H1 (cell line): ENCODE measurements at regions not wholly inside any gene's neighbourhood (a gene's known extent, or its start where the extent isn't known, plus 50 kb on each side); places are given as distances from the start of the nearest gene placed in this dataset.

Experiments
- CTCF ChIA-PET: fragments of 300-600 bp; sonication (Branson Sonifier 250); formaldehyde crosslinking; loops from one replicate; lab custom pipeline; 2021; ENCODE audit not compliant: partially characterized antibody; lab: Charles Lee
- POLR2A ChIA-PET: fragments of 300-600 bp; sonication (Branson Sonifier 250); formaldehyde crosslinking; loops from one replicate; lab custom pipeline; 2021; ENCODE audit warnings: inconsistent platforms; ENCODE audit not compliant: partially characterized antibody; lab: Charles Lee
- DNase-seq, 2 experiments: peaks; one replicate each; pipeline versions ENCODE4 v3.0.0 to v3.0.0-alpha.2; 2010 to 2022; ENCODE audit warnings: low spot score in 2 of 2, low read depth in 1 of 2, mixed read lengths in 1 of 2
- FAIRE-seq: peaks from 2 replicates; lab custom pipeline; 2011; peaks lifted over from hg19 to GRCh38; lab: Jason Lieb, UNC
- H2AFZ ChIP-seq: 2 replicates; pipeline ENCODE4 v1.8.1; 2012; ENCODE audit warnings: low read length, inconsistent platforms
- H2AK5ac ChIP-seq: 2 replicates; pipeline ENCODE4 v1.6.1; 2013; ENCODE audit warnings: low read depth, low read length
- H2BK120ac ChIP-seq: replicated peaks from 2 replicates; pipeline ENCODE3; 2013; ENCODE audit warnings: low read depth, low read length, inconsistent platforms
- H2BK12ac ChIP-seq: 2 replicates; pipeline ENCODE4 v1.6.1; 2013; ENCODE audit warnings: low read depth, low read length
- H2BK15ac ChIP-seq: 2 replicates; pipeline ENCODE4 v1.6.1; 2013; ENCODE audit warnings: low read length
- H2BK20ac ChIP-seq: 2 replicates; pipeline ENCODE4 v1.6.1; 2013; ENCODE audit warnings: low read length
- H2BK5ac ChIP-seq: 2 replicates; pipeline ENCODE4 v1.6.1; 2013; ENCODE audit warnings: low read depth, low read length
- H3K14ac ChIP-seq: 2 replicates; pipeline ENCODE4 v1.6.1; 2013; ENCODE audit warnings: inconsistent platforms; ENCODE audit not compliant: insufficient read length
- H3K18ac ChIP-seq: 2 replicates; pipeline ENCODE4 v1.6.1; 2013; ENCODE audit warnings: low read length; ENCODE audit errors: extremely low read depth
- H3K23ac ChIP-seq: 2 replicates; pipeline ENCODE4 v1.6.1; 2013; ENCODE audit warnings: inconsistent platforms; ENCODE audit not compliant: insufficient read length
- H3K23me2 ChIP-seq: 2 replicates; pipeline ENCODE4 v1.6.1; 2013; ENCODE audit warnings: low read depth, low read length
- H3K27ac ChIP-seq: 2 replicates; pipeline ENCODE4 v1.6.1; 2011; ENCODE audit warnings: low read depth, low read length, inconsistent platforms
- H3K27me3 ChIP-seq, 4 experiments: replicated peaks in 1 of 4; 1 replicate in 1 of 4; 2 replicates in 3 of 4; pipeline versions ENCODE4 v1.6.1 to v1.8.1; 2011 to 2013; ENCODE audit warnings: low read length in 3 of 4, mild to moderate bottlenecking in 3 of 4, inconsistent platforms in 2 of 4, mixed read lengths in 2 of 4, moderate library complexity in 1 of 4; ENCODE audit not compliant: control insufficient read depth in 3 of 4, insufficient read depth in 3 of 4; ENCODE audit errors: extremely low read depth in 1 of 4
- H3K36me3 ChIP-seq, 4 experiments: 2 replicates each; pipeline versions ENCODE4 v1.6.1 to v1.8.1; 2011 to 2013; ENCODE audit warnings: mild to moderate bottlenecking in 4 of 4, low read length in 3 of 4, moderate library complexity in 2 of 4, control low read depth in 1 of 4, inconsistent platforms in 1 of 4; ENCODE audit not compliant: insufficient read depth in 4 of 4, control insufficient read depth in 2 of 4
- H3K4ac ChIP-seq: replicated peaks from 2 replicates; pipeline ENCODE3; 2013; ENCODE audit warnings: low read length, low read depth, mixed read lengths, inconsistent platforms; ENCODE audit not compliant: insufficient read length
- H3K4me1 ChIP-seq, 4 experiments: replicated peaks in 1 of 4; 1 replicate in 1 of 4; 2 replicates in 3 of 4; pipeline versions ENCODE4 v1.6.1 to v1.8.1; 2011 to 2013; ENCODE audit warnings: low read length in 3 of 4, inconsistent platforms in 2 of 4, mixed read lengths in 1 of 4; ENCODE audit not compliant: insufficient read depth in 4 of 4, control insufficient read depth in 3 of 4
- H3K4me2 ChIP-seq, 2 experiments: 2 replicates each; pipeline versions ENCODE4 v1.6.1 to v1.8.1; 2011 to 2013; ENCODE audit warnings: low read depth in 2 of 2, low read length in 2 of 2, control low read depth in 1 of 2, inconsistent platforms in 1 of 2, mild to moderate bottlenecking in 1 of 2; ENCODE audit not compliant: insufficient read depth in 1 of 2
- H3K4me3 ChIP-seq, 4 experiments: fragments of 200-600, 300-600 bp in 1 of 4; sonication (generic), shearing (Covaris generic), sonication (Bioruptor Twin) in 1 of 4; 2 replicates each; pipeline versions ENCODE4 v1.5.1 to v1.8.1; 2011 to 2016; ENCODE audit warnings: low read length in 4 of 4, low read depth in 3 of 4, control low read depth in 2 of 4, inconsistent platforms in 2 of 4, mild to moderate bottlenecking in 2 of 4, mixed read lengths in 1 of 4, moderate library complexity in 1 of 4; ENCODE audit not compliant: insufficient read depth in 2 of 4; ENCODE audit errors: extremely low read depth in 1 of 4
- H3K56ac ChIP-seq: replicated peaks from 2 replicates; pipeline ENCODE3; 2013; ENCODE audit warnings: low read depth, mild to moderate bottlenecking, mixed read lengths, low read length, inconsistent platforms; ENCODE audit not compliant: insufficient read length
- H3K79me1 ChIP-seq: 2 replicates; pipeline ENCODE4 v1.6.1; 2013; ENCODE audit warnings: low read depth, low read length, control low read depth
- H3K79me2 ChIP-seq, 2 experiments: 2 replicates each; pipeline versions ENCODE4 v1.6.1 to v1.8.1; 2012 to 2013; ENCODE audit warnings: low read length in 2 of 2, mild to moderate bottlenecking in 2 of 2, inconsistent platforms in 1 of 2; ENCODE audit not compliant: insufficient read depth in 2 of 2, control insufficient read depth in 1 of 2
- H3K9ac ChIP-seq, 4 experiments: replicated peaks in 1 of 4; 1 replicate in 1 of 4; 2 replicates in 3 of 4; pipeline versions ENCODE4 v1.6.1 to v1.8.1; 2011 to 2013; ENCODE audit warnings: low read depth in 3 of 4, low read length in 3 of 4, control low read depth in 2 of 4, mild to moderate bottlenecking in 2 of 4, moderate library complexity in 2 of 4, inconsistent platforms in 1 of 4; ENCODE audit errors: extremely low read depth in 1 of 4
- H3K9me3 ChIP-seq, 2 experiments: 2 replicates each; pipeline versions ENCODE4 v1.6.1 to v1.8.1; 2012 to 2013; ENCODE audit warnings: mild to moderate bottlenecking in 2 of 2, moderate library complexity in 2 of 2, control low read depth in 1 of 2, inconsistent platforms in 1 of 2, low read depth in 1 of 2, low read length in 1 of 2, mixed read lengths in 1 of 2; ENCODE audit not compliant: insufficient read depth in 2 of 2
- H4K20me1 ChIP-seq, 2 experiments: replicated peaks in 1 of 2; 2 replicates each; pipeline versions ENCODE3 to v1.8.1; 2011 to 2013; ENCODE audit warnings: inconsistent platforms in 2 of 2, low read length in 2 of 2, mild to moderate bottlenecking in 1 of 2; ENCODE audit not compliant: insufficient read depth in 2 of 2, control insufficient read depth in 1 of 2
- H4K5ac ChIP-seq: 2 replicates; pipeline ENCODE4 v1.6.1; 2013; ENCODE audit warnings: low read length, low read depth, mixed read lengths, inconsistent platforms; ENCODE audit not compliant: insufficient read length
- H4K8ac ChIP-seq: 2 replicates; pipeline ENCODE4 v1.8.0; 2013; ENCODE audit warnings: mild to moderate bottlenecking, moderate library complexity, low read length, inconsistent platforms; ENCODE audit not compliant: insufficient read depth; ENCODE audit errors: extremely low read depth
- H4K91ac ChIP-seq: replicated peaks from 2 replicates; pipeline ENCODE3; 2013; ENCODE audit warnings: low read length, mixed read lengths, inconsistent platforms; ENCODE audit not compliant: insufficient read length
- BCL11A ChIP-seq, 2 experiments: IDR thresholded peaks; one replicate each; pipeline ENCODE4 v1.6.1; 2011; ENCODE audit warnings: low read depth in 2 of 2, low read length in 2 of 2, mild to moderate bottlenecking in 2 of 2
- CEBPB ChIP-seq: IDR thresholded peaks from 2 replicates; pipeline ENCODE4 v1.6.1; 2012; ENCODE audit warnings: low read depth, low read length
- CHD1 ChIP-seq: IDR thresholded peaks from 2 replicates; pipeline ENCODE4 v1.6.1; 2012; ENCODE audit warnings: low read depth, low read length, improper control_type of control experiment
- CHD2 ChIP-seq: IDR thresholded peaks from 2 replicates; pipeline ENCODE4 v1.6.1; 2012; ENCODE audit warnings: low read length, improper control_type of control experiment
- CREB1 ChIP-seq: IDR thresholded peaks from 2 replicates; pipeline ENCODE4 v1.6.1; 2012; ENCODE audit warnings: inconsistent platforms
- GABPA ChIP-seq: IDR thresholded peaks from 2 replicates; pipeline ENCODE4 v1.6.1; 2011; ENCODE audit warnings: mild to moderate bottlenecking, low read length, moderate library complexity, borderline replicate concordance; ENCODE audit not compliant: insufficient read depth
- KDM5A ChIP-seq: fragments of 200-600 bp; IDR thresholded peaks from 2 replicates; pipeline ENCODE4 v1.7.1; 2012; ENCODE audit warnings: mild to moderate bottlenecking, low read length, inconsistent platforms, mixed read lengths
- MAFK ChIP-seq: IDR thresholded peaks from 2 replicates; pipeline ENCODE4 v1.6.1; 2012; ENCODE audit warnings: low read depth, mild to moderate bottlenecking, improper control_type of control experiment, low read length
- NANOG ChIP-seq: IDR thresholded peaks from 2 replicates; pipeline ENCODE4 v1.6.1; 2011; ENCODE audit warnings: low read length, low read depth, mild to moderate bottlenecking, inconsistent platforms; ENCODE audit not compliant: insufficient read depth, poor library complexity, severe bottlenecking
- NRF1 ChIP-seq: IDR thresholded peaks from 2 replicates; pipeline ENCODE4 v1.6.1; 2011; ENCODE audit warnings: mild to moderate bottlenecking, low read depth, low read length, improper control_type of control experiment
- RNF2 ChIP-seq: fragments of 200-900, 300-1000 bp; sonication (generic); IDR thresholded peaks from 2 replicates; pipeline ENCODE4 v1.7.1; 2016; ENCODE audit warnings: borderline replicate concordance, low read depth, mild to moderate bottlenecking, antibody characterized with exemption, low read length; ENCODE audit not compliant: poor library complexity, severe bottlenecking; ENCODE audit errors: missing control alignments
- SP2 ChIP-seq: IDR thresholded peaks from 2 replicates; pipeline ENCODE4 v1.6.1; 2012; ENCODE audit warnings: mild to moderate bottlenecking, low read length, inconsistent platforms
- SP4 ChIP-seq: IDR thresholded peaks from 2 replicates; pipeline ENCODE4 v1.6.1; 2012; ENCODE audit warnings: low read length, inconsistent platforms
- SUZ12 ChIP-seq: fragments of 200-600 bp; sonication (generic); IDR thresholded peaks from 2 replicates; pipeline ENCODE4 v1.6.1; 2012; ENCODE audit warnings: mild to moderate bottlenecking, inconsistent platforms, low read length, moderate library complexity, mixed read lengths
- USF2 ChIP-seq: IDR thresholded peaks from 2 replicates; pipeline ENCODE4 v1.6.1; 2011; ENCODE audit warnings: low read length, improper control_type of control experiment
- WGBS, 2 experiments: shearing (Covaris generic) in 1 of 2; methylation state at CpG; one replicate each; pipeline versions ENCODE4 v1.1.6 to v1.1.7; 2013 to 2015; ENCODE audit warnings: low lambda C conversion rate in 2 of 2, mixed read lengths in 2 of 2, inconsistent platforms in 1 of 2, low coverage in 1 of 2, missing lambda C conversion rate in 1 of 2; ENCODE audit not compliant: insufficient replicate concordance in 2 of 2, insufficient coverage in 1 of 2, insufficient read length in 1 of 2; ENCODE audit errors: extremely low coverage in 1 of 2, missing lambda C conversion rate in 1 of 2; 5-methylcytosine and 5-hydroxymethylcytosine counted together

GRCh38 chr1:25026304-25026703, 96.2 kb upstream of the RUNX3 start:
- Histone ChIP-seq H3K56ac (no peak overlapping the region), H2BK12ac (no peak overlapping the region), H3K23me2 (peaks cover 1% of the 10 kb centered on the region; the same call in 1 of the 2 replicates), H3K27me3 (no peaks in the 10 kb centered on the region; a peak in 1 of 7 replicates), H3K9me3 (no peaks in the 10 kb centered on the region; a peak in 1 of 4 replicates), H3K4me2 (no peak overlapping the region), H2AFZ (no peak overlapping the region), H3K4me3 (no peak overlapping the region), H2BK15ac (no peak overlapping the region), H3K14ac (no peak overlapping the region), H3K36me3 (no peaks in the 10 kb centered on the region), H3K4me1 (peaks cover 0 to 17% (median 11%) of the 10 kb centered on the region in 4 experiments; a peak in 6 of 7 replicates), H3K23ac (no peak overlapping the region), H2BK20ac (no peak overlapping the region), H4K5ac (no peak overlapping the region), H2BK120ac (no peak overlapping the region), H4K8ac (no peak overlapping the region), H3K79me1 (no peaks in the 10 kb centered on the region), H3K27ac (no peak overlapping the region), H3K4ac (no peak overlapping the region), H4K20me1 (no peaks in the 10 kb centered on the region), H3K79me2 (no peaks in the 10 kb centered on the region), H3K9ac (no peak overlapping the region), H3K18ac (no peak overlapping the region), H2AK5ac (no peak overlapping the region), H4K91ac (no peak overlapping the region), H2BK5ac (no peak overlapping the region)
- WGBS, 2 experiments, result 80% methylated on average over 4 of the region's 4 CpGs; no CpG with 5 or more reads in 1 of the 2 experiments
- no peak for DNase-seq
- POLR2A ChIA-PET, result no interaction called here
- CTCF ChIA-PET, result interaction anchor here (0.7 to 4.1 kb wide), 11 partner anchors 9 to 93 kb away, joined by 3 to 43 read pairs (median 4); no protein-coding TSS in a partner anchor
- no peak for FAIRE-seq
- TF ChIP-seq NRF1, result no peak
- no peak for TF ChIP-seq CEBPB
- TF ChIP-seq USF2, result no peak
- TF ChIP-seq CHD1, result no peak
- TF ChIP-seq SP2, result no peak
- TF ChIP-seq SUZ12, result no peak
- TF ChIP-seq NANOG, result no peak
- TF ChIP-seq RNF2, result no peak
- no peak for TF ChIP-seq CREB1
- TF ChIP-seq KDM5A, result no peak
- no peak for TF ChIP-seq MAFK
- TF ChIP-seq GABPA, result no peak
- no peak for TF ChIP-seq BCL11A (IDR thresholded peaks at IDR 0.05; ENCODE audit: low read depth in 2 of 2, low read length in 2 of 2)
- no peak for TF ChIP-seq SP4
- no peak for TF ChIP-seq CHD2
